Stomach (tissue), 8 donors: ENCODE measurements at regions not wholly inside any gene's neighbourhood (a gene's known extent, or its start where the extent isn't known, plus 50 kb on each side); places are given as distances from the start of the nearest gene placed in this dataset.

Source experiments
- DNase-seq, 2 donors: peaks; one replicate each; pipeline versions ENCODE4 v3.0.0 to v3.0.0-alpha.2; 2013 to 2019
- H3K27ac ChIP-seq, 5 donors: fragments of 200-600 bp in 4 of 5; sonication (generic) in 4 of 5; one replicate each; pipeline ENCODE4 v1.5.1; 2013 to 2019; ENCODE audit warnings: mild to moderate bottlenecking in 1 of 5, moderate library complexity in 1 of 5
- H3K27me3 ChIP-seq, 3 donors: fragments of 200-600 bp; sonication (generic); one replicate each; pipeline ENCODE4 v1.5.1; 2017 to 2019; ENCODE audit warnings: mixed run types in 1 of 3
- H3K36me3 ChIP-seq, 4 donors: fragments of 200-600 bp; sonication (generic); 1 replicate in 3 of 4; 2 replicates in 1 of 4; pipeline ENCODE4 v1.5.1; 2016 to 2019
- H3K4me1 ChIP-seq, 4 donors: fragments of 200-600 bp; sonication (generic); one replicate each; pipeline ENCODE4 v1.5.1; 2016 to 2019
- H3K4me3 ChIP-seq, 4 donors: fragments of 200-600 bp; sonication (generic) in 3 of 4; one replicate each; pipeline ENCODE4 v1.5.1; 2016 to 2019; ENCODE audit warnings: mild to moderate bottlenecking in 1 of 4
- H3K9me3 ChIP-seq, 4 donors: fragments of 200-600 bp; sonication (generic); one replicate each; pipeline ENCODE4 v1.5.1; 2016 to 2019
- CTCF ChIP-seq, 7 experiments: fragments of 450-650 bp in 4 of 7; fragments of 200-600 bp in 3 of 7; sonication (generic) in 3 of 7; IDR thresholded peaks; one replicate each; pipeline ENCODE4 v1.5.1; 2016 to 2019; ENCODE audit warnings: antibody characterized with exemption in 7 of 7, control low read depth in 2 of 7, mild to moderate bottlenecking in 1 of 7
- EP300 ChIP-seq: sonication (generic); formaldehyde crosslinking; IDR thresholded peaks from one replicate; pipeline ENCODE4 v1.6.1; 2017; ENCODE audit warnings: antibody characterized with exemption
- POLR2A ChIP-seq, 4 donors: fragments of 450-650 bp; IDR thresholded peaks; one replicate each; pipeline ENCODE4 v1.6.1; 2016; ENCODE audit warnings: antibody characterized with exemption in 4 of 4, control low read depth in 2 of 4, mild to moderate bottlenecking in 1 of 4, moderate library complexity in 1 of 4
- POLR2AphosphoS5 ChIP-seq, 3 donors: sonication (generic); formaldehyde crosslinking; IDR thresholded peaks; one replicate each; pipeline ENCODE4 v1.6.1; 2016; ENCODE audit warnings: antibody characterized with exemption in 3 of 3
- WGBS, 5 donors: extraction: QIAGEN DNeasy Blood & Tissue Kit in 3 of 5; methylation state at CpG; one replicate each; pipeline versions ENCODE4 v1.1.5 to v1.1.7; 2013 to 2018; 5-methylcytosine and 5-hydroxymethylcytosine counted together
- intact Hi-C: fragments of 100-400 bp; cut with DNase I; formaldehyde crosslinking; loops from one replicate; pipeline ENCODE4 v1.15.1; 2023; ENCODE audit warnings: low total_unique reads
- donor health status: healthy with polysubstance abuse.
- donor health status: Bipolar disorder and iron deficiency.
- donor health status: healthy.

DNA sequence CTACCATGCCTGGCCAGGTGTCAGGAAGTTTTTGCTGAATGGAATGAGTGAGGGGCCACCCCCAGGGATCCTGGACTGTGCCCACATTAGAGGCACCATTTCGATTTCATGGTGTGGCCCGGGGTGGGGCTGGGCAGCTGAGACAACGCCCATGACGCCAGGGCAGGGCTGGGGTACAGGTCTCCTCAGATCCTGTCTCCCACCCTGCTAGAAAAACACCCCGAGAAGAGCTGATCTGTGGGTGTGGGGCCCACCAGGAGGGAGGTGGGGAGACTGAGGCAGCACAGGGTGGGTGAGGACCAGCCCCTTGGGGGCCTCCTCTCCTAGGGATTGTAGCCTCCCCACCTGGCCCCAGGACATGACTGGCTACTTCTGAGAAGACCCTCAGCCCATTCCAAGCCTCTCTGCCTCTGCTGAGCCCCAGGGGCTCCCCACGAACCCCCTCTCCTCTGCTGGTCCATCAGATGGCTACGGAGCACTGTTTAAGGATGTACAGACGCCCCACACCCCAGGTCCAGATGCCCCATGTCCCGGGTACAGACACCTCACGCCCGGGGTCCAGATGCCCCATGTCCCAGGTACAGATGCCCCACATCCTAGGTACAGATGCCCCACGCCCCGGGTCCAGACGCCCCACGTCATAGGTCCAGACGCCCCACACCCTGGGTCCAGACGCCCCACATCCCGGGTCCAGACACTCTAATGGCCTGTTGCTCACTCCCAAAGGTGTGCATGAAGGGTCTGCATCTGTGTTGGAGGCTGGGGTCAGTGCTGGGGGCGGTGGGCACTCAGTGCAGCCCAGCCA, 99.4 kb downstream of the MICALL2 start:
- no peak for DNase-seq
- Histone ChIP-seq H3K27me3 (peaks cover 0 to 64% (median 18%) of the 10 kb centered on the region in 3 donors), H3K36me3 (no peaks in the 10 kb centered on the region), H3K27ac (no peak overlapping the region), H3K4me3 (no peak overlapping the region), H3K9me3 (peaks cover 0 to 13% (median 11%) of the 10 kb centered on the region in 4 donors), H3K4me1 (no peaks in the 10 kb centered on the region)
- intact Hi-C loops: no loop called here
- no peak for TF ChIP-seq EP300
- TF ChIP-seq POLR2AphosphoS5 (IDR thresholded peaks at IDR 0.05): no peak
- 82 to 90% (median 87%) methylated on average over 14 to 19 of the region's 19 CpGs for WGBS, 5 donors

DNA sequence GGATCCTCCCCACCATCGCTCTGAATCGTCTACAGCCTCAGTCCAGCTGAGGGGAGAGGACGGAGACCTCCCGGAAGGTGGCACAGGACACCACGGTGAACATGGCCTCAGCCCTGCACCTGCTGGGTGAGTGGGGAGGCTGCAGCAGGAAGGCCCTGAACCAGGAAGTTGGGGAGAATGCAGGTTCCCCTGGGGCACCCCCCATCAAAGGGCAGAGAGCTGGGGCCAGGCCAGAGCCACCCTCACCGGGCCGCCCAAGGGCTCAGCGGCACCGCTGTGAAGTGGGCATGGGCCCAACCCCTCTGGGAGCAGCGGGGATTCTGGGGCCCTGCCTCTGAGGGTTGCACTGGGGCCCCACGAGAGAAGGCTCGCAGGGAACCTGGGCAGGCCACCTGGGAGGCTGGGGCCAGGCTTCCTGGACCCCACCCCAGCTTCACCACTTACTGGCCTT, 98.7 kb downstream of the MICALL2 start:
- WGBS, 5 donors: 85 to 93% (median 90%) methylated on average over 9 to 12 of the region's 12 CpGs
- no peak overlapping the region for H3K27ac ChIP-seq
- DNase-seq: no peak
- no peak overlapping the region for H3K4me3 ChIP-seq
- peaks cover 0 to 20% (median 17%) of the 10 kb centered on the region in 4 donors for H3K9me3 ChIP-seq
- H3K4me1 ChIP-seq: no peaks in the 10 kb centered on the region
- intact Hi-C loops: no loop called here
- TF ChIP-seq EP300 (no peak), POLR2A (IDR thresholded peaks at IDR 0.05) (no peak), CTCF (IDR thresholded peaks at IDR 0.05) (no peak), POLR2AphosphoS5 (IDR thresholded peaks at IDR 0.05) (no peak)
- no peaks in the 10 kb centered on the region for H3K36me3 ChIP-seq
- H3K27me3 ChIP-seq: peaks cover 0 to 64% (median 12%) of the 10 kb centered on the region in 3 donors

GRCh38 chr7:1361016-1361755, 98.1 kb downstream of the MICALL2 start:
- 84 to 89% (median 86%) methylated on average over 12 to 14 of the region's 14 CpGs for WGBS, 5 donors
- no peak overlapping the region for H3K27ac ChIP-seq
- H3K4me1 ChIP-seq: no peaks in the 10 kb centered on the region
- peaks cover 0 to 64% (median 8%) of the 10 kb centered on the region in 3 donors for H3K27me3 ChIP-seq
- no peak overlapping the region for H3K4me3 ChIP-seq
- H3K9me3 ChIP-seq: peaks cover 0 to 26% (median 23%) of the 10 kb centered on the region in 4 donors
- no peak for DNase-seq
- H3K36me3 ChIP-seq: no peaks in the 10 kb centered on the region
- intact Hi-C loops: no loop called here
- no peak for TF ChIP-seq POLR2AphosphoS5 (IDR thresholded peaks at IDR 0.05)
- no peak for TF ChIP-seq CTCF (IDR thresholded peaks at IDR 0.05)
- no peak for TF ChIP-seq EP300
- no peak for TF ChIP-seq POLR2A (IDR thresholded peaks at IDR 0.05)

GRCh38 chr7:1361756-1362125, 97.5 kb downstream of the MICALL2 start:
- no peak for TF ChIP-seq POLR2A (IDR thresholded peaks at IDR 0.05)
- TF ChIP-seq EP300: no peak
- TF ChIP-seq POLR2AphosphoS5 (IDR thresholded peaks at IDR 0.05): no peak
- TF ChIP-seq CTCF (IDR thresholded peaks at IDR 0.05): no peak
- WGBS, 5 donors: 43 to 56% (median 51%) methylated on average over 13 of the region's 13 CpGs
- H3K4me1 ChIP-seq: no peaks in the 10 kb centered on the region
- H3K27me3 ChIP-seq: peaks cover 0 to 64% (median 12%) of the 10 kb centered on the region in 3 donors
- no peak overlapping the region for H3K4me3 ChIP-seq
- intact Hi-C loops: no loop called here
- H3K27ac ChIP-seq: no peak overlapping the region
- H3K9me3 ChIP-seq: peaks cover 0 to 27% (median 25%) of the 10 kb centered on the region in 4 donors
- DNase-seq: no peak
- no peaks in the 10 kb centered on the region for H3K36me3 ChIP-seq
